Panc1 (cell line): ENCODE measurements at regions not wholly inside any gene's neighbourhood (a gene's known extent, or its start where the extent isn't known, plus 50 kb on each side); places are given as distances from the start of the nearest gene placed in this dataset.

Experiments used
- ATAC-seq: fragments of 200-7000 bp; cut with Tn5 transposase; 2 replicates; pipeline ENCODE4 v1.9.1; 2020; ENCODE audit warnings: mild to moderate bottlenecking, moderate library complexity
- BruUV-seq: library from RNA; stranded (reverse); fragments of 400-500 nt; replicated peaks from 2 replicates; lab custom pipeline; 2021; lab: Mats Ljungman, UMichigan
- CTCF ChIA-PET: fragments of 300-600 bp; sonication (Branson Sonifier 250); formaldehyde crosslinking; loops from one replicate; lab custom pipeline; 2022; ENCODE audit warnings: antibody characterized with exemption; lab: Charles Lee
- POLR2A ChIA-PET: fragments of 300-600 bp; sonication (Branson Sonifier 250); formaldehyde crosslinking; loops from one replicate; lab custom pipeline; 2022; ENCODE audit warnings: antibody characterized with exemption; lab: Charles Lee
- DNase-seq: peaks from one replicate; pipeline ENCODE4 v3.0.0-alpha.2; 2010; ENCODE audit warnings: low read depth, low spot score
- H3K27ac ChIP-seq: 2 replicates; pipeline ENCODE4 v1.5.1; 2011; ENCODE audit warnings: mild to moderate bottlenecking, low read length, inconsistent platforms
- H3K27me3 ChIP-seq: fragments of 200-500 bp; sonication (Bioruptor generic); 2 replicates; pipeline ENCODE4 v1.6.0; 2014; ENCODE audit warnings: low read length, inconsistent platforms; ENCODE audit not compliant: control insufficient read depth, insufficient read depth
- H3K36me3 ChIP-seq: fragments of 200-500 bp; sonication (Bioruptor generic); 2 replicates; pipeline ENCODE4 v1.5.1; 2014; ENCODE audit warnings: inconsistent platforms, mild to moderate bottlenecking, low read length, moderate library complexity; ENCODE audit not compliant: control insufficient read depth, insufficient read depth
- H3K4me1 ChIP-seq: 2 replicates; pipeline ENCODE4 v1.5.1; 2011; ENCODE audit warnings: inconsistent platforms, mild to moderate bottlenecking, low read length, moderate library complexity; ENCODE audit not compliant: control insufficient read depth, insufficient read depth
- H3K4me3 ChIP-seq, 2 experiments: 2 replicates each; pipeline ENCODE4 v1.5.1; 2011 to 2012; ENCODE audit warnings: low read depth in 2 of 2, low read length in 2 of 2, mild to moderate bottlenecking in 2 of 2, inconsistent platforms in 1 of 2, moderate library complexity in 1 of 2
- H3K9me3 ChIP-seq: fragments of 200-500 bp; sonication (Bioruptor generic); 2 replicates; pipeline ENCODE4 v1.5.1; 2014; ENCODE audit warnings: low read depth, mild to moderate bottlenecking, inconsistent platforms, low read length, moderate library complexity; ENCODE audit not compliant: control insufficient read depth, insufficient read depth
- CTCF ChIP-seq: fragments of 450-650 bp; IDR thresholded peaks from 2 replicates; pipeline ENCODE4 v1.5.1; 2017; ENCODE audit warnings: mild to moderate bottlenecking
- POLR2AphosphoS5 ChIP-seq: IDR thresholded peaks from 2 replicates; pipeline ENCODE4 v1.6.1; 2012; ENCODE audit warnings: mild to moderate bottlenecking, low read depth, low read length, moderate library complexity
- REST ChIP-seq, 2 experiments: IDR thresholded peaks; 2 replicates each; pipeline ENCODE4 v1.6.1; 2011 to 2012; ENCODE audit warnings: low read depth in 2 of 2, control low read depth in 1 of 2, low read length in 1 of 2, mild to moderate bottlenecking in 1 of 2, moderate library complexity in 1 of 2; ENCODE audit not compliant: insufficient read depth in 1 of 2
- SIN3A ChIP-seq: IDR thresholded peaks from 2 replicates; pipeline ENCODE4 v1.6.1; 2012; ENCODE audit warnings: low read depth, mild to moderate bottlenecking, low read length, moderate library complexity, borderline replicate concordance; ENCODE audit not compliant: insufficient read depth
- TCF7L2 ChIP-seq: IDR thresholded peaks from 2 replicates; pipeline ENCODE4 v1.6.1; 2011; ENCODE audit warnings: mild to moderate bottlenecking, low read depth, low read length, inconsistent platforms
- in situ Hi-C: cut with HindIII; loops from 2 replicates; pipeline ENCODE4 v1.10.0; 2016; ENCODE audit warnings: low sequenced_read_pairs, low pct_unique_long_range_greater_than_20kb
- intact Hi-C: fragments of 100-400 bp; cut with micrococcal nuclease; formaldehyde crosslinking; loops from one replicate; pipeline ENCODE4 v1.10.0; 2022; ENCODE audit not compliant: unreplicated experiment

- DNase-seq (no peak), ATAC-seq (no peak)
- H3K27ac ChIP-seq: no peak overlapping the region
- H3K27me3 ChIP-seq: no peaks in the 10 kb centered on the region
- in situ Hi-C loops (no loop called here), intact Hi-C loops (no loop called here)
- H3K36me3 ChIP-seq: no peaks in the 10 kb centered on the region
- POLR2A ChIA-PET: no interaction called here
- BruUV-seq: no TSS peak
- no peaks in the 10 kb centered on the region for H3K9me3 ChIP-seq
- no peaks in the 10 kb centered on the region for H3K4me1 ChIP-seq
- TF ChIP-seq POLR2AphosphoS5: no peak
- TF ChIP-seq TCF7L2: no peak
- TF ChIP-seq SIN3A: no peak
- TF ChIP-seq REST (IDR thresholded peaks at IDR 0.05; ENCODE audit: insufficient read depth in 1 of 2, low read depth in 2 of 2, low read length in 1 of 2): no peak
- no peak for TF ChIP-seq CTCF
- CTCF ChIA-PET: no interaction called here
- H3K4me3 ChIP-seq: no peak overlapping the region
Measured at GRCh38 chr5:28725001-28725400, 1686.6 kb upstream of the CDH9 start.

GRCh38 chr5:28714907-28715698 lies 1676.7 kb upstream of the CDH9 start:
- no peaks in the 10 kb centered on the region for H3K36me3 ChIP-seq
- ChIA-PET POLR2A (no interaction called here), CTCF (no interaction called here)
- DNase-seq: no peak
- H3K27me3 ChIP-seq: no peaks in the 10 kb centered on the region
- intact Hi-C loops (no loop called here), in situ Hi-C loops (no loop called here)
- no peak overlapping the region for H3K4me3 ChIP-seq
- no peaks in the 10 kb centered on the region for H3K4me1 ChIP-seq
- no peaks in the 10 kb centered on the region for H3K9me3 ChIP-seq
- no peak overlapping the region for H3K27ac ChIP-seq
- TF ChIP-seq REST (IDR thresholded peaks at IDR 0.05; ENCODE audit: insufficient read depth in 1 of 2, low read depth in 2 of 2, low read length in 1 of 2) (no peak), TCF7L2 (no peak)
- ATAC-seq: no peak
- BruUV-seq: no TSS peak
